ENCODE measurements at regions not wholly inside any gene's neighbourhood (a gene's known extent, or its start where the extent isn't known, plus 50 kb on each side); places are given as distances from the start of the nearest gene placed in this dataset.
"Not testable (repeated sequence)": the region's sequence is repeated elsewhere in the genome, so short reads cannot be mapped to it uniquely, and the experiment has no call there.

DNA sequence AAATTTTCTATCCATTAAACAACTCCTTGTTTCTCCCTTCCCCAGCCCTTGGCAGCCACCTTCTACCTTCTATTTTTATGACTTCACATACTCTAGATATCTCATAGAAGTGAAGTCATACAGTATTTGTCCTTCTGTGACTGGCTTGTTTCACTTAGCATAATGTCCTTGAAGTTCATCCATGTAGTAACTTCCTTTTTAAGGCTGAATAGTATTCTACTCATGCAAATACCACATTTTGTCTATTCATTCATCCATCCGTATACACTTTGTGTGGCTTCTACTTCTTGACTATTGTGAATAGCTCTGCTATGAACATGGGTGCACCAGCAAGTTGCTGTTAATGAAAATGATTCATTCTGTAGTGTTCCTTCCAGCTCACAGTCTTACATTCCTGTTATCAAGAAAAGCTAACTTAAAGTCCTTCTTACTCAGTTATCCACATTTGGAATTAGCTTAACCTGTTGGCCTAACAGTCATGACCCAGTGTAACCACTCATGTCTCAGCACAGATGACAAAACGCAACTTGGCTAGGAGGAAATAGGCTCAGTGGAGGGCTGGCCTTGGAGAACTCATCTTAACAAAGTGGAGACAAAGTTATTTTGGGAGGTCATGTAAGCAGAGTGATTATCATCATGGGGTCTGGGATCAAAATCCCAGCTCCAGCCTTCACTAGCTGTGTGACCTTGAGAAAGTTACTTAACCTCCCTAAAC is 129.7 kb upstream of the MAP3K1 start:
- no peak for DNase-seq

DNA sequence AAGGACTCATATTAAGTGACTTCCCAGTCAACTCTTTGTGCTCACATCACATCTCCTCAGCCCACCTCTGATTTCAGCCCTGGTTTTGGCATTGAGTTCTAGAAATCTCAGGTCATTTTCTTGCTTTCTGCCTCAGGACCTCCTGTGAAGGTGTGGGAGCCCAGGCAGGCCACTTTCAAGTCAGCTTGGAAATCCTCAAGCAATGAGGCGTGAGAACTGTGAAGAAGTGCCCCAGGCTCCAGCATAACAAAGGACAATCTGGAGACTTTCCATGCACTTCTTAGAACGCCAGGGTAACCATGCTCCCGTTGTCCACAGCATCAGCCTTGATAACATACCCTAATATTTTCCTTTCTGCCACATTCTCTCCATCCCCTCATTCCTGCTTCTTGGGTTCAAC is 131.2 kb upstream of the MAP3K1 start:
- no peak for DNase-seq

DNA sequence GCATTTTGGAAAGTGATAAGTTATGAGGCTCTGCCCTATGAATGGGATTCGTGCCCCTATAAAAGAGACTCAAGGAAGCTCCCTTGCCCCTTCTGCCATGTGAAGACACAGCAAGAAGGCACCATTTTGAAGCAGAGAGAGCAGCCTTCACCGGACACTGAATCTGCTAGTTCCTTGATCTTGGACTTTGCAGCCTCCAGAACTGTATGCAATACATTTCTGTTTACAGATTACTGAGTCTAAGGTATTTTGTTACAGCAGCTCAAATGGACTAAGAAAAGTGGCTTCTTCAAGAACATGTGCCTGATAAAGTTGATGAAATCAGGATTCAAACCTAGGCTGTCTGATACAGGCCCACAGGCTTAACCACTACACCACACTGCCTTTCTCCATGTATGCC is 131.6 kb upstream of the MAP3K1 start:
- no peak for DNase-seq

DNA sequence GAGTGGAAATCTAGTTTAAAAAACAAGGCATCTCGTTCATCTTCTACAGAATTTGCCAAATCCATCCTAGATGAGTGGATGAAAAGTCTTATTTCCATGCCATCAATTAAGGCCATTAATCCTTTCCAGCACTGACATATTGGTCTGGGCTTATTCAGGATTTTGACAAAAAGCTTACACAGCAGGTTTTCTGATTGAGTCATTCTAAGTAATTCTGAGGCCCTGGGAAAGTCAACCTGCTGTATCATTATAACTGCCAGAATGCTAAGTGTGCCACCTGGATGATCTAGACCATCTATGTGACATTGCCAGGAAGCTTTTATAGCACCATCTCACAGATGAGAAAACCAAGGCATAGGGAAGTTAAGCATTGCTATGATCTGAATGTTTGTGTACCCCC is 132.1 kb upstream of the MAP3K1 start:
- DNase-seq, result no peak

DNA sequence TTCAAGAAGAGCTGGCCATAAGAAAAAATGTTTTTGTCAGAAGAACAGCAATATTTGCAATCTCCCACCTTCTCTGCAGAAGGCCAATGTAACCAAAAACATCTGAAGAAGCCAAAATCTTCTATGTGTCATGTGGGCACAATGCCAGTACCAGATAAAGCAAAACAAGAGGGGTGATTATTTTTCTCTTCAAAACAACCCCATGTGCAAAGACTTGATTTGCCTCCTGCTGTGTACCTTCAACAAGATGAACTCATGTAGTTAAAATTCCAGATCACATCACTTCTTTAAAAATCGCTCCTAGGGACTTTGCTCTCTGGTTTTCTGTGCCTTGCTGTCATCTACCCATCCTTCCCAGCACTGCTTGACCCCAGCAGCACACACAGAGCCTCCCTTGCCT is 134.0 kb upstream of the MAP3K1 start:
- DNase-seq, result no peak

DNA sequence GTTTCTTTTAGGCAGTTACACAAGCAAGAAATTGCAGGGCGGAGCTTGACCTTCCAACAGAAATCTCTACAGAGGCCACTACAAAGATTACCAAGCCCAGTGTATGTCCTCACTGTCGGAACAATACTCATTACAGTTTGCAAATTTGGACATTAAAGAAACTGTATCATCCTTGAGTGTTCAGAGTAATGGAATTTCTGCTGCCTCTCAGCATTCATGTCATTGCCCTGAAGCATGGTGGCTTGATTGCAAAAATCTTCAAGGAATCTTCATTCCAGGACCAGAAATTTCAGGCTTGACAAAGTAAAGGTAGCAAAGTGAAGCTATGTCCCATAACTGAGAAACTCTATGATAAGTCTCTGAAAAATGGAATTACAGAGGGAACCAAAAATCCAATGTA is 134.6 kb upstream of the MAP3K1 start:
- no peak for DNase-seq

DNA sequence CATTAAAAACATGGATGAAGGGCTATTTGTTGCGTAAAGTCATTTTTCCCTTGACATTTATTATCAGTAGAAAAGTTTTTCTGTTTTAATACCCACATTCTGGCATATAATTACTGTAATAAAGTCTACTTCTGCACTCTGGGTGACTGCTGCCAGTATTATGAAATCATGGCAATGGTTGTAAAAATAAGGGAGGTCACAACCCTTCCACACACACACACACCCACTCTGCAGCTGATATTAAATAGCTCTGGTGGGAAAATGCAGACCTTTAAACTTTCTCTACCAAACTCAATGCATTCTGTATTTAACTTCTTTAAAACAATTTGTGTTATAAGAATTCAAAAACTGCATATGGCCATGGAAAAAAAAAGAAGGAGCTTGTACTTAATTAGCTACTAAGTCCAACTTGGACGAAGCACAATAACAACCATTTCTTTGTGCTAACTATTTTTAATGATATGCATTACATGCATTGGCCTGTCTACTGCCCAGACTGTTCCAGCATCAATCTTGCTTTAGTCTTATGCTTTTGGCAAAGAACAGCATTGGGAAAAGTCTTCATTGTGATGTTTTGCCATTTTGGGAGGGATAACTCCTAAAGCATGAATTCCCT is 137.6 kb upstream of the MAP3K1 start:
- no peak for DNase-seq

DNA sequence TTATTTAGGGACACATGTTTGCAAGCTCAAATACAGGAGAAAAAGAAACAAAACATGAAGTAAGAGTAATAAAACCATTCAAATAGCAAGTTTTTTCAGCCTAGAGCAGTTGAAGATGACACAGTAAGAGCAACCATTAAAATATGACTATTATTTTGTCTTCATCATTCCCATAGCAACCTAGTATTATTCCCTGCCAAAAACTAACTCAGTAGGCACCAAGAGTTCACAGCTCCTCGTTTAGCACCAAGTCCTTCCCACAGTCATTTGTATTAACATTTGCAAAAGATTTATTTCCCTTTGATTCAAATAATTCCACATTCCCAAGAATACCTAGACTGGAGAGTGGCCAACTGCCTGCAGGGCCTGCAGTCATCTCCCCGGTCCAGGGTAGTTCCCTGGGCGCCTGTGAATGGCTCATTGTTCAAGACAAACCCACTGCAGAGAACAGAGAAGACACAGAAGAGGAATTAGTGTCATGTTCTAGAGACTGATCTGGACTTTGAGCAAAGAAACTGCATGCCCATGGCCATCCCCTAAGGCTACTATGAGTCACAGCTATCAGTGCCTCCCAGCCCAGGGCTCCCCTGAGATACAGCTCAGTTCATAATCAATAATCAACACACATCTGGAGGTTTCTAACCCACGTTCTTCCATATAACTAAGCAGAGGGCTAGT is 139.1 kb upstream of the MAP3K1 start:
- no peak for DNase-seq

DNA sequence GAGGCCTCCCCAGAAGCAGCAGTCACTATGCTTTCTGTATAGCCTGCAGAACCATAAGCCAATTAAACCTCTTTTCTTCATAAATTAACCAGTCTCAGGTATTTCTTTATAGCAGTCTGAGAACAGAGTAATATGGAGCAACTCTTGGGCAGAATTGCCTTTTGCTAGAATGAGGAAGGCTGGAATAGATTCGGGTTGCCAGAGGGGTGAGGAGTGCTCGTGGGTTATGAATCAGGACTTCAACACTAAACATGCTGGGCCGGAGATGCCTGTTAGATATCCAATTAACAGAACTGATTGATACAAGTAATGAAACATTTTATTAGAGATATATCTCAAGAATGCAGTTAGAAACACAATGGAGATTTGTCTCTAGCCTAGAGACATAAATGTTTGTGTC is 140.9 kb upstream of the MAP3K1 start:
- no peak for DNase-seq

DNA sequence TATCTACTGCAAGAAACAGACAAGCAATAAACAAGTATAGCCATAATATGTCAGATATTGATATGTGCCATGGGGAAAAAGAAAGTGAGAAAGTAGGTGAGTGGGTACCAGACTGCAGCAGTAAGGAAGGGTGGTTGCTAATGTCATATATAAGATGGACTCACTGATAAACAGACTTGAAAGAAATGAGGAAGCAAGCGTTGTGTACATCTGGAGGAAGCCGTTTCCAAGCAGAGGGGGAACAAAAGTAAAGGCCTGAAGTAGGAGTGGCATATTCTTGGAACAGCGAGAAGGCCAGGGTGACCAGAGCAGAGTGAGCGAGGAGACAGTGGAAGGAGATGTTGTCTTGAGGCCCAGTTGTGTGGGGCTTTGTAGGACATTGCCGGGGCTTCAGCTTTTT is 142.2 kb upstream of the MAP3K1 start:
- no peak for DNase-seq

DNA sequence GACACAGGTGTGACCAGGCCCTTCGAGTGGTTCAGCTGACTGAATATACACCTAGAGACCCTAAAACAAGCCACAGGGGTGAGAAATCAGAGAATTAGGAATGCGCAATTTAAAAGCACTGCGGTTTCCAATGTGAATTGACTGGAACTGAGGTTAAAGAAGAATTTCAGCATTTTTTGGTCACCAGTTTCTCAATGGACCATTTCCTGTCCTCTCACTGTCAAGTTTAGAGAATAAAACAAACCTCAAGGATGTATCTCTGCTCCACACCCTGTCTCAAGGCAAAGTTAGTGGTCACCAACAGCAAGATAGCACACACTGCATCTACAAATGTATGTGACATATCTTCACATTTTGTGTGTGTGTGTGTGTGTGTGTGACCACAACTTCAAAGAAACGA is 143.8 kb upstream of the MAP3K1 start:
- no peak for DNase-seq

DNA sequence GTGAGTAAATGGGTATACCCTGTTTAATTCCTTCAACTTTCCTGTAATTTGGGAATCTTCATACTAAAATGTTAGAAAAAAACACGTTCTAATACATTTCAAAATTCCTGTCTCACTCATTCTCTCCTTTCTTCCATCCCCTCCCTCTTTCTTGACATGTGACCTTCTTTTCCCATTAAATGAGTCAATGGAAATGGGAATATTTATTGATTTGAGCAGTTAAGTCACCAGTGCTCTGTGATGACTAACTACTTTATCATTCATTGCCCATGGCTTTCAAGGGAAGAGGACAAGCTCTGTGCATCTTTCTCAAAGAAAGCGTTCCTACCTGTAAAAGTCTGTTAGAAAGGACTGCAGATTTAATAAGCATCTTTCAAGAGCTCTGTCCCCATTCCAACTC is 144.4 kb upstream of the MAP3K1 start:
- DNase-seq, result no peak

DNA sequence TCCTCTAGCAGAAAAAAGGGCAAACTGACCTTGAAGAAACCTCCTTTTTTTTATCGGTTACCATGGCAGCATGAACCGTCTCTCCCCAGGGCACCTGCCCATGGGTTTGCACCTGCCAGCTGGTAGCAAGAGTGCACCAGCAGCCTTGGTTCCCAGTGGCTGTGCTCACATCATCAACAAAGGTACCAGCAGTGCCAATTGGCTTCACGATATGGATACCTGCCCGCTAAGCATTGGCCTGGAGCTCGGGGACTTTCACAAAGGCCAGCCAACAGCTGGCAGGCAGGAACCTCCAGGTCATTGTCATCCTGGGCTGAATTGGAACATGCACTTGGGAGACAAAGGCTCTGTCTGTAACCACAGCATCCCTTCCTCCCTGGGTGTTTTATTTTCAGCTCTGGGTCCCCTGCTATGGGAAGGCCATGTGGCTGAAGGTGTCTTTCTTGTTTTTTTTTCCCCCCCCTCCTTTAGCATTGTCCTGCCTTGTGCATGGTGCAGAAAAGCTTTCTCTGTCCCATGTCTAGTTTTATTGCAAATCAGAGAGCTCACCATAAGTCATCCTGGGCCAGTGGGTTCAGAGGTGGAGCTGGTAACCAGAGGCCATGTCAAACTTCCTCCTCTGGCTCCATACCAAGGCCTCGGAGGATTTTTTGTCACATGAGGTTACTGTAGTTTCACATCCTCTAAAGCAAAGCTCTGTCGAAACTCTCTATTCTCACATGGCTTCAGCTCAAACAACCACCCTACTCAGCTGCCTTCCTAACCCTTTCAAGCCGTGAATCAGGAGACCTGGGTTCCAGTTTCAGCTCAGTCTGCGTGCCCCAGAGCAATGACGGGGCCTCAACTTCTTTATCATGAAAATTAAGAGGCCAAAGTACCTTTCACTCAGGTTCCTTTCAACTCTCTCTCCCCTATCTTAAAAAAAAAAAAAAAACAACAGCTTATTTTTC is 145.5 kb upstream of the MAP3K1 start:
- DNase-seq, result no peak

DNA sequence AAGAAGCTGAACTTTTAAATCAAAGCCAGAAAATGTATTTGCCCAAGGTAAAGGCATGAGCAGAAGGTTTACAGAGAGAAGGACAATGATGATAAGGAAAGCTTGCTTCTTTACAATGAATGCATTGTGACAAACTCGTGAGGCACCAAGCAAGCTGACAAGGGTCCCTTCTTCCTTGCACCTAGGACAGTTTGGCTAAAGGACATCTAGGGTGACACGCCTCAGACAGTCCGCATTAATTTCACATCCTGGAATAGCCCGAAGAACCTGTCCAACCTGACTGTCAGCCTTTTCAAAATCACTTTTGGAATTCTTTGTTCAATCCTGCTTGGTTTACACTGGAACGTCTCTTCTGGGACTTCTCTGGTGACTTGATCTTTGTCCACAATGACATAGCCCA is 146.4 kb upstream of the MAP3K1 start:
- no peak for DNase-seq

DNA sequence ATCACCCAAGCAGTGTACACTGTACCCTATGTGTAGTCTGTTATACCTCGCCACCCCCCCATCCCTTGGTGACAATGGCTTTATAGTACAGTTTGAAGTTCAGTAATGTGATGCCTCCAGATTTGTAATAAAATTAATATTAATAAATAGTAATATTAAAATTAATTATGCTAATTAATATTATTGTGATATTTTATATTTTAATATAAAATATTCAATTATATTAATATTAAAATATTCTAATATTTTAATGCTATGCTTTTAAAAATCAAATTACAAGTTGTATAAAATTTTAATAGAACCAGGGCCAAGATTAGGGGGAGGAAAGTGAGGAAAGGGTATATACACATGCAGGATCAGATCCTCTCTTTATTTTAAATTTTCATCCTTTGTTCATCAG is 147.7 kb upstream of the MAP3K1 start:
- no peak for DNase-seq

DNA sequence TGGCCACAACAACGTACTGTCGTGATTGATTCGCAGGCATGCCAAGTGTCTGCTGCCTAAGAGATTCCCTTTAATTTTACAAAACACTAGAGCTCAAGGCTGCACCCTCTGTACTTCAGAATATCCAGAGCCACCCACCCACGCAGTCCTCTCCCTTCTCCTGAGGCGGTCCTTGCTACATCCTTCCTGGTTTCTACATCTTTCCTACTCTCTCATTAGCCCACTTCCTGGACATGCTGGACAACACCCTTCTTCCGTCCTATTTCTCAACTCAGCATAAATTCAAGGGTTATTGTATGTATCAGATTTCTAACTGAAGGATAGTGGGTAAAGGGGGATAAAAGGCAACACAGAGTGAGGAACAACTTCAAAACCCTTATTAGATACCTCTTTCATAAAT is 148.4 kb upstream of the MAP3K1 start:
- DNase-seq, result no peak

DNA sequence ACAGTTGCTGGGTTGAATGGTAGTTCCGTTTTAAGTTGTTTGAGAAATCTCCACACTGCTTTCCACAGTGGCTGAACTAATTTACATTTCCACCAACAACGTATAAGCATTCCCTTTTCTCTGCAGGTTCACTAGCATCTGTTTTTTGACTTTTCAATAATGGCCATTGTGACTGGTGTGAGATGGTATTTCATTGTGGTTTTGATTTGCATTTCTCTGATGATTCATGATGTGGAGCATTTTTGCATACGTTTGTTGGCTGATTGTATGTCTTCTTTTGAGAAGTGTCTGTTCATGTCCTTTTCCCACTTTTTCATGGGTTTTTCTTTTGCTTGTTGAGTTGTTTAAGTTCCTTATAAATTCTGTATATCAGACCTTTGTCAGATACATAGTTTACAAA is 150.2 kb upstream of the MAP3K1 start:
- not testable (repeated sequence) for DNase-seq

DNA sequence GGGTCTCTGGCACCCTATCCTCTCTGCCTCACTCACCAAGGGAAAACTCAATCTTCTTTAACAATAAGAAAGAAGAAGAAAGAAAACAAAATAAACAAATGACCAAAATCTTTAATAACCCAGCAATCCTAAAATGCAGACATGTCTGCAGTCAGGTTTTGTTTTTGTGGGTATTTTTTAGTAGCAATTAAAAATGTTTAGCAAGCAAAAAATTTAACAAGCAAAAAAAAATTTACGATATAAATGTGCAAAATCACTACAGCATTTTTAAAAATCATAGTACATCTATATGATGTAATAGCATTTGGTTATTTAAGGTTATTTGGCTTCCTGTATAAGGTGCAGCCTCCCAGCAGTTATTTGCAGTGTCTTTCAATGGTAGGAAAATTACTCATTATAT is 151.3 kb upstream of the MAP3K1 start:
- DNase-seq, result no peak

DNA sequence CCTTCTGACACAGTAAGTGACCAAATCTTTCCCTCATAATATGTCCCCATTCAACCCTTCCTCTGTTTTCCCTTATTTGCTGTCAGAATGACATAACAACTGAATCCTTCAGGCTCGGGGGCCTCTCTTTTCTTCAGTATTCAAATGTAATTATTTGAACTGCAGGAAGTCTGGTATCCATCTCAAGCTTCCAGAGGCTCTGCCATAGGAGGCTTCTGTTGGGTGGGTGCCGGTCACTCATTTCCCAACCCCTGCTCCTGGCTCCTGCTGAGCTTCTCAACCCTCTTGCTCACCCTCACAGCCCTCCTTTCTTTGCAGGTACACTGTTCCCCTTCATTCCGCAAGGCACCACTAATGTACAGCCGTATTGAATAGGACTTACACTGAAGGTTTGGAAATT is 151.8 kb upstream of the MAP3K1 start:
- DNase-seq, result no peak

DNA sequence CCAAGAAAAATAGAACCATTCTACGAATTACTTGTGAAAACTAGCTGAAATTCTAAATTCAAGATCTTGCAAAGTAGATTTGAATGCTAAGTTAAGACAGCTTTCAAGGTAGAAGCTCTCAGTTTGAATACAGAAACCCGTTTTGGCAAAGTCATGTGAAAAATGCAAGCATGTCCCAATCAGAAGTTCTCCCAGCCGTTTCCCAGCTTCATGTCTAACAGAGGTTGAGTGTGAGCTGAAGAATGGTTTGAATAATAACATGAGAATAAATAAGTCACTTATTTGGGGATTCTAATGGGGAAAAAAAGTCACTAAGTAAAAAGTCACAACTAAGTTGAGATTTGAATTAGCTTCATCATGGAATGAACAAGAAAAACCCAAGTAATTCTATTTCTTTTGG is 152.5 kb upstream of the MAP3K1 start:
- no peak for DNase-seq

DNA sequence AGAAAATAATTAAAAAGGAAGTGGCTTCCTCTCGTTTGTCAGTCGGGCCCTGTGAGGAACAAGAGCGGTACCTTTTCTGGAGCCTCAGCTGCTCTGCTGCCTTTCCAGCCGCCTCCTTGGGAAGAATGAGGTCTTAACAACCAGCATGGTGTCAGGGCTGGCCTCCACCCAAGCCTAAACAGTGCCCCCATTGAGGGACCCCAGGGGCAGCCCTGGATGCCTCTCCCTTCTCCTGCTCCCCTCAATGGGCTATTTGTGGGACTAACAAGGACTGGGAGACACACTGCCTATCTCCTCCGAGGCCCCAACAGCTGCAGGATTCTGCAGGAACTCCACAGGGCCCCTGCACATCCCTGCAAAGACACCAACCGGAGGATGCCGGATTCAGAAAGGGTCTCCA is 155.4 kb upstream of the MAP3K1 start:
- DNase-seq, result no peak

DNA sequence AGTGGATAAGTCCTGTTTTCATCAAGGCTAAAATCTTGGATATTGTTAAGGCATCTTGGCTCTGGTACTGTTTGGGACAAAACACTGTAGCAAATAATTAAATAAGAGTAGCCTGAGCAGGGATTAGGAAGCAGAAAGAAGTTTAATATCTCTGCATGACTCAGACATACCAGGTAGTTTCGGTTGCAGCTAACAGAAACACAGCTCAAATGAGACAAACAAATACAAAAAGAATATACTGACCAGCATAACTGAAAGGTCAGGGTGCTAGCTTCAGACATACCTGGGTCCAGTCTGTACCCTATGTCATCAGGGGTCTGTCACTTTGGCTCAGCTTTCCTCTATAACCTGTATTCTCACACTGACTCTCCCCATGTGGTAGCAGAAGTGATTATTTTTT is 156.4 kb upstream of the MAP3K1 start:
- DNase-seq, result no peak
